ENCODE measurements at regions not wholly inside any gene's neighbourhood (a gene's known extent, or its start where the extent isn't known, plus 50 kb on each side); places are given as distances from the start of the nearest gene placed in this dataset.

DNA sequence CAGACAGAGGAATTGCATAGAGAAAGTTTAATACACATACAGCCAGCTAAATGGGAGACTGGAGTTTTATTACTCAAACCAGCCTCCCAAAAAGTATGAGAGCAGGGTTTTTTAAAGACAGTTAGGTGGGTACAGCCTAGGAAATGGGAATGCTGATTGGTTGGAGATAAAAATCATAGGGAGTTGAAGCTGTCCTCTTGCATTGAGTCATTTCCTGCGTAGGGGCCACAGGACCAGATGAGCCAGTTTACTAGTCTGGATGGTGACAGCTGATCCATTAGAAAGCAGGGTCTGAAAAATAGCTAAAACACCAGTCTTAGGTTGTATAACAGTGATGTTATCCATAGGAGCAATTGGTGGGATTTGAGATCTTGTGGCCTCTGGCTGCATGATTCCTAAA lies 76.1 kb upstream of the POM121L12 start:
- no peak overlapping the region for H3K4me3 ChIP-seq
- no peak for DNase-seq (ENCODE audit: low spot score)
- no peaks in the 10 kb centered on the region for H3K36me3 ChIP-seq
- H3K4me1 ChIP-seq (replicated peaks), result no peaks in the 10 kb centered on the region
- TF ChIP-seq, protein P1, sequence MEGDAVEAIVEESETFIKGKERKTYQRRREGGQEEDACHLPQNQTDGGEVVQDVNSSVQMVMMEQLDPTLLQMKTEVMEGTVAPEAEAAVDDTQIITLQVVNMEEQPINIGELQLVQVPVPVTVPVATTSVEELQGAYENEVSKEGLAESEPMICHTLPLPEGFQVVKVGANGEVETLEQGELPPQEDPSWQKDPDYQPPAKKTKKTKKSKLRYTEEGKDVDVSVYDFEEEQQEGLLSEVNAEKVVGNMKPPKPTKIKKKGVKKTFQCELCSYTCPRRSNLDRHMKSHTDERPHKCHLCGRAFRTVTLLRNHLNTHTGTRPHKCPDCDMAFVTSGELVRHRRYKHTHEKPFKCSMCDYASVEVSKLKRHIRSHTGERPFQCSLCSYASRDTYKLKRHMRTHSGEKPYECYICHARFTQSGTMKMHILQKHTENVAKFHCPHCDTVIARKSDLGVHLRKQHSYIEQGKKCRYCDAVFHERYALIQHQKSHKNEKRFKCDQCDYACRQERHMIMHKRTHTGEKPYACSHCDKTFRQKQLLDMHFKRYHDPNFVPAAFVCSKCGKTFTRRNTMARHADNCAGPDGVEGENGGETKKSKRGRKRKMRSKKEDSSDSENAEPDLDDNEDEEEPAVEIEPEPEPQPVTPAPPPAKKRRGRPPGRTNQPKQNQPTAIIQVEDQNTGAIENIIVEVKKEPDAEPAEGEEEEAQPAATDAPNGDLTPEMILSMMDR (IDR thresholded peaks at IDR 0.05), result no peak
- TF ChIP-seq POLR2AphosphoS5 (IDR thresholded peaks at IDR 0.05) (no peak), POLR2A (IDR thresholded peaks at IDR 0.05) (no peak)
- intact Hi-C loops (cut with DNase I), result no loop called here
- 78% methylated on average over 1 of the region's 1 CpG for WGBS
- H3K9me3 ChIP-seq, result no peaks in the 10 kb centered on the region
- no peaks in the 10 kb centered on the region for H3K27me3 ChIP-seq (replicated peaks; ENCODE audit: insufficient read depth)
- no peak overlapping the region for H3K27ac ChIP-seq

DNA sequence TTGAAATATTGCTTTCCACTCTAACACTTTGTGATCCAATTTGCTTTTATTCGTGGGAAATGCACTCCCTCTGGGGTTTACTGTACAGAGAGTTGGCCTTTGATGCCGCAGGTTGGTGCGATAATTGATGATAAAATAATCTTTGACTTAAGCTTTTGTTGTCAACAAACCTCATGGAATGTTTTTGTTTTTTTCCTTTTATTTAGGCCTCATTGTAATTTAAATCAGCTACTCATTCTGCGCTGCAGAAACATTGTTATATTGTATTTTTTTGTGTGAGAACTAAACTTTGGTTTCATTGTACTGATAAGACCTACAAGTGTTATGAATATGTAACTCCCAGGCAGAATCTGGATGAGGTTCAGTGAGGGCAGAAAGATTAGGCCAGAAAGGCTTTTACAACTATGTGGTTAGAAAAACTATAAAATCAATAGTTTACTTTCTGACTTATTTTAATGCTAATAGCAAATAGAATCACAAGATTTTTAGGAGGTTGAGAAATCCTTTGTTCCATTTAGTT lies 76.8 kb upstream of the POM121L12 start:
- intact Hi-C loops (cut with DNase I), result no loop called here
- 78% methylated on average over 4 of the region's 4 CpGs for WGBS

DNA sequence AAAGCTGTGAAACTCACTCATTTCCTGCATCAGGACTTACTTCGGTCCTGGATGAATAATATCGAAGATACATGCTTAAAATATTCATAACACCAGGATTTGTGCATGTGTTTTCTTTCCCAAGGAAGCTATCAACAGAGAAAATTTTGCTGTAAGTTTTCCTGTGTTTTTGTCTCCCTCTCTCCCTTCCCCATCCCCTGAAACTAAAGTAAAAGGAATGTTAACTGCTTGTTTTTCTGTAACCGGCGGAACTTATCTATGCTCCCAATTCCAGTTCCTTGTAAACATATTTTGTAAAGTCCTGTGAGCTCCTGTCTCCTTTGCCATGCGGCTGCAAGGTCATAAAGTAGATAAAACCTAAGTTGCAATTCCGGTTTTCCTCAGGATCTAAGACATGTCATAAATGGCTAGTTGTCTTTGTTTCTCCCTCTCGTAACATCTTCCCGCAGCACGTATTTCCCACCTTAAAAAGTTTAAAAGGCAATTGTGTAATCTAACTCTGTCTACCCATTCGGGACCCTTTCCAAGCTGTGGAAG lies 79.0 kb upstream of the POM121L12 start:
- 7% methylated on average over 10 of the region's 10 CpGs for WGBS
- no peak overlapping the region for H3K27ac ChIP-seq
- no peak overlapping the region for H3K4me3 ChIP-seq
- no peaks in the 10 kb centered on the region for H3K9me3 ChIP-seq
- H3K27me3 ChIP-seq (replicated peaks; ENCODE audit: insufficient read depth), result no peaks in the 10 kb centered on the region
- no peaks in the 10 kb centered on the region for H3K4me1 ChIP-seq (replicated peaks)
- intact Hi-C loops (cut with DNase I), result no loop called here
- H3K36me3 ChIP-seq, result no peaks in the 10 kb centered on the region
- TF ChIP-seq, protein P1 (IDR thresholded peaks at IDR 0.05), result no peak
- TF ChIP-seq POLR2AphosphoS5 (IDR thresholded peaks at IDR 0.05) (no peak), POLR2A (IDR thresholded peaks at IDR 0.05) (no peak)
- peak; percentile 10 for DNase-seq (ENCODE audit: low spot score)

More for the DNA sequence above, 76.8 kb upstream of the POM121L12 start:
- DNase-seq (ENCODE audit: low spot score), result no peak
- Histone ChIP-seq H3K27me3 (replicated peaks; ENCODE audit: insufficient read depth) (no peaks in the 10 kb centered on the region), H3K4me1 (replicated peaks) (no peaks in the 10 kb centered on the region), H3K9me3 (no peaks in the 10 kb centered on the region), H3K36me3 (no peaks in the 10 kb centered on the region), H3K27ac (no peak overlapping the region), H3K4me3 (no peak overlapping the region)
- TF ChIP-seq POLR2AphosphoS5 (IDR thresholded peaks at IDR 0.05) (no peak), POLR2A (IDR thresholded peaks at IDR 0.05) (no peak)
- TF ChIP-seq, protein P1 (IDR thresholded peaks at IDR 0.05), result no peak

DNA sequence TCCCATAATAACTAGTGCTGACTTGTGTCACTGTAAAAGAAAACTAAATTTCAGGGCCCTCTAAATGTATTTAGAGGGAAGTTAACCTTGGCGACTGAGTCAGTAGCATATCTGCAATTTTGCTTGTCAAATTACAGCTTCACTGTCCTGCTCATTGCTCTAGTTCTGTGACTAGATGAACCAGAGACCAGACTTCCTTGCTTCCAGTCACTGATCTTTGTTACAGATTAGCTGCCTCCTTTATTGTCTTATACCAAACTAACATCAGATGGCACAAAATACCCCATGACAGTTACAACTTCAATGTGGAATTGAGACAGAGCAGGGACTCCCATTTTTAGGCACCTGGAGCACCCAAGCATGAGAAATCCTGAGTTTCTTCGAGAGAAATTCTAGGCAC lies 79.9 kb upstream of the POM121L12 start:
- H3K36me3 ChIP-seq, result no peaks in the 10 kb centered on the region
- H3K4me3 ChIP-seq, result no peak overlapping the region
- TF ChIP-seq, protein P1 (IDR thresholded peaks at IDR 0.05), result no peak
- TF ChIP-seq POLR2AphosphoS5 (IDR thresholded peaks at IDR 0.05) (no peak), POLR2A (IDR thresholded peaks at IDR 0.05) (no peak)
- no peak for DNase-seq (ENCODE audit: low spot score)
- intact Hi-C loops (cut with DNase I), result no loop called here
- WGBS, result 45% methylated on average over 2 of the region's 2 CpGs
- H3K9me3 ChIP-seq, result no peaks in the 10 kb centered on the region
- H3K27ac ChIP-seq, result no peak overlapping the region
- H3K27me3 ChIP-seq (replicated peaks; ENCODE audit: insufficient read depth), result no peaks in the 10 kb centered on the region
- H3K4me1 ChIP-seq (replicated peaks), result no peaks in the 10 kb centered on the region

DNA sequence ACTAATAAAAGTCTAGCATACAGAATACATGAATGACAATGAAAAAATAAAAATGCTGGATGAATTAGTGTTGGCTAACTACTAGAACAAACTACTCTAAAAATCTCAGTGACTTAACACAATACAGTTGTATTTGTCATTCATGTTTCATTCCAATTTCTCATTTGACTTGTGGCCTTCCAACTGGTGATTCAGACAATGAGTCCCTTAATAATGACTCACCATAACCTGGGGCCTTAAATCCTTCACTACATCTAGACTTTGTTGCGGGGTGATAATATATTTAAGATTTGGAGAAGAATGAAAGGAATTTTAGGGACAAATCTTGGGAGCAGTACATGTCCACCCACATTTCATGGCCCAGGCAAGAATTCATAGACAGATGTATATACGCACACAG lies 90.5 kb upstream of the POM121L12 start:
- 67% methylated on average over 2 of the region's 2 CpGs for WGBS
- H3K27ac ChIP-seq, result no peak overlapping the region
- TF ChIP-seq POLR2A (IDR thresholded peaks at IDR 0.05) (no peak), POLR2AphosphoS5 (IDR thresholded peaks at IDR 0.05) (no peak)
- TF ChIP-seq, protein P1 (IDR thresholded peaks at IDR 0.05), result no peak
- no peaks in the 10 kb centered on the region for H3K27me3 ChIP-seq (replicated peaks; ENCODE audit: insufficient read depth)
- no peaks in the 10 kb centered on the region for H3K36me3 ChIP-seq
- no peak overlapping the region for H3K4me3 ChIP-seq
- H3K9me3 ChIP-seq, result no peaks in the 10 kb centered on the region
- DNase-seq (ENCODE audit: low spot score), result no peak
- no peaks in the 10 kb centered on the region for H3K4me1 ChIP-seq (replicated peaks)
- intact Hi-C loops (cut with DNase I), result no loop called here
